Activated CD4-positive, alpha-beta T cell treated with anti-CD3 and anti-CD28 coated beads, Interleukin-10, Interleukin-2, amounts not matched to agents 100 ng/mL and 50 ng/mL, durations not matched to agents 16 hours and 8 hours (primary cell): ENCODE measurements at regions not wholly inside any gene's neighbourhood (a gene's known extent, or its start where the extent isn't known, plus 50 kb on each side); places are given as distances from the start of the nearest gene placed in this dataset.

Source experiments
- DNase-seq: peaks from one replicate; pipeline ENCODE4 v3.0.0-alpha.2; 2020

DNA sequence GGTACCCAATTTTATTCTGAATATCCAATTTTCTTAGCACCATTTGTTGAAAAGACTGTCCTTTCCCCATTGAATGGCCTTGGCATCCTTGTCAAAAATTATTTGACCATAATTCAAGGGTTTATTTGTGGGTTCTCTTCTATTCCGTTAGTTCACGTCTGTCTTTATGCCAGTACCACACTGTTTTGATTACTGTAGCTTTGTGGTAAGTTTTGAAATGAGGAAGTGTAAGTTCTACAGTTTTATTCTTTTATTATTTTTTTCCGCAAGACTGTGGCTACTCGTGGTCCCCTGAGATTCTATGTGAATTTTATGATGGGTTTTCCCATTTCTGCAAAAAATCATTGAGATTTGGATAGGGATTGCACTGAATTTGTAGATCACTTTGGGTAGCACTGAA lies 402.6 kb downstream of the PLK2 start:
- DNase-seq = no peak

DNA sequence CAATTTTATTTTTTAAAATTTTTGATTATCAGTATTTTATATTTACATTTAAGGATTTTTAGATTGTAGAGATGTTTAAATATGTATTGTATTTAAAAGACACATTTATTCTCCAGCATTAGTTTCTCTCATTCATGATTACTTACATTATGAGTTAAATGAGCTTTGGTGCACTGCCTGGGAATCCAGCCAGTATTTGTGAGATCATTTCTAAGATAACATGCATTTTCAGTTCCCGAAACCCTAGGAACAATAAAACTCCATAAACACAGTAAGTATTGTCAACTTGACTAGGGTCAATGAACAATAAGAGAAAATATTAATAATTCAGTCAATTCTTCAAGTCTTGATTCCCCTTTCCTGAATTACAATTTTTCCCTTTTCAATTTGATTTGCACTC lies 403.3 kb downstream of the PLK2 start:
- DNase-seq = no peak

DNA sequence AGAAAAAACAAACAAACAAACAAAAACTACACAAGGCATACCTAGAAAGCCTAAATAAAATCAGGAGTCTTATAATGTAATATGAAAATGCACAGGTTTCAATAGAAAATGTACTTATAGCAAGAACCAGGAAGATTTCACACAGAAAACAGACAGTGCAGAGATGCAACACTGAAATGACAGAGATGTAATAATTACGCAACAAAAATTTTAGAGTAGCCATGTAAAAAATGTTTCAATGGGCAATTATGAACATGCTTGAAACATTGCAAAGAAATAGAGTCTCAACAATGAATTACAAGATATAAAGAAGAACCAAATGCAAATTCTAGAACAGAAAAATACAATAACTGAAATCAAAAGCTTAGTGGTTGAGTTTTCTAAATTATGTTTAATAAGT lies 405.9 kb downstream of the PLK2 start:
- no peak for DNase-seq

DNA sequence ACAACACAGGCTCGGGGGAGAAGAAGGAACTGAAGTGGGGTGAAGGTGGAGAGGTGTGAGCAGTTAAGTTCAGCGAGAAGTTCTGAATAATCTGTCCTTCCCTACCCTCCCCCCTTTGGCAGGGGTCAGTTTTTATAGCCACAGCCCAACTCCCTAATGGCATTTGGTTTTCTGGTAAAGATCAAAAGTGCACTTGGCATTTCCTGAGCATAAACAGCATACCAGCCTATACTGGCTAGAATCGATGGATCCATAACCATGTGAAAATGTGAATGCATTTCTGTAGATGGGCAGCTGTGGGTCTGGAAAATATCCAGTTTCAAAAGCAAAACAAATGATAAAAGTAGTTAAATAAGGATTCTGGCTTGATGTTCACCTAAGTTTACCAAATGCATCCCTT lies 410.9 kb downstream of the PLK2 start:
- no peak for DNase-seq

DNA sequence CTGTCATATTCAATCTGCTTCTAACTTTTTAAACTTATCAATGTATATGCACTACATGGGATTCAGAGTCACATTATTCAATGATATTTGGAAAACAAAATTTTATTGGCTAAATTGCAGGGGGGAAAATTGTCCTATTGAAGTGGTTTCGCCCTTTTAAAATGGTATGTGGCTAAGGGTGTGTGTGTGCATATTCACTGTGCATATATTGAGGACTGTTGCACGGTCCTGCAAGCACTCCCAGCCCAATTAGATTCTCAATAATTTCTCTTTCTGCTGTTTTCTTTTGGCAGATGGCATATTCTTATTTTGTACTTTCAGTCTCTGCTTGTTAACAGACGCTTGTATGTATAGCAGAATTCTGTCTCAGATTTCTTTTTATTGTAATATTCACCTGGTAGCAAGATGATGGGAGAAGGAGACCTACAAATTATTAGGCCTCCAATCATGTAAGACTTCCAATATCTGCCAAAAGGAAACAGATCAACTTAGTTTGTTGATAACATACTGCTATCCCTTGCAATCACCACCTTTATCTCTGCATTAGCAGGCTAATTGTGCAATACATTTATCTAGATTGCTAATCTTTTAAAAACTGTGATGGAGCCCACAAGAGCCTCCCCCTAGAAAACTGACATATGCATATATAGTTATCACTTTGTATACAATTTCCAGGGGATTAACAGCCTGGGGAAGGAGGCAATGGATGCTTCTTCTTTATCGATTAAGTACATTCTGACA lies 411.5 kb downstream of the PLK2 start:
- no peak for DNase-seq

DNA sequence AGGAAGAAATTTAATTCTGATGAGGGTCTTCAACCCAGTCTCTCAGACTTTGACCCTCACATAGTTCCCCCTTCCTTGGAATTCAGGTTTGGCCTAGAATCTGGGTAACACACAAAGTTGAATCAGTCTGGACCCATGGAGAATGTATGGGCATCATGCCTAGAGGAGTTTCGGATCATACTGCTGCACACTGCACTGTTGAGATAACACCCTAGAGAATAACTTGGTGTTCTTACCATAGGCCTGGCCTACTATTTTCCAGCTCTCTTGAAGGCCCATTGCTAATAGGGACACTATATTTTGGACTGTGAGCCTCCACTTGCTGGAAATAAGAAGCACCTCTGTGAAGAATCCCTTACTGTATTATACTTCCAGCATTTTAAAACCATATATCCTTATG lies 413.5 kb downstream of the PLK2 start:
- DNase-seq = no peak

DNA sequence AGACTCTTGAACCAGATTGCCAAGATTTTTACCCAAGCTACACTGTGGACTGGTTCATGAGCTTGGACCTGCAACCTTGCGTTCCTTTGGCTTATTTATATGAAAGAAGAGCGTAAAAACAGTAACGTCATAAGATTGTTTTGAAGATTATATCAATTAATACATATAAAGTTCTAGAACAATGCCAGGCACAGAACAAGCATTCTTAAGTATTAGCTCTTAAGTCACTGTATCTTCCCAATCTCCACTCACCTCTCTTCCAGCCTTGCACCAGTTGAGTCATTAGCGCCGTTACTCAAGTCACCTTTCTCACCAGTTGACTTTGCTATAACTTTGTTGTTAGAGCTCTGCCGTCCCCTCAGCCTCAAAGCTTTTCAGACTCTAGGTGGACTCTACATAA lies 415.7 kb downstream of the PLK2 start:
- no peak for DNase-seq

DNA sequence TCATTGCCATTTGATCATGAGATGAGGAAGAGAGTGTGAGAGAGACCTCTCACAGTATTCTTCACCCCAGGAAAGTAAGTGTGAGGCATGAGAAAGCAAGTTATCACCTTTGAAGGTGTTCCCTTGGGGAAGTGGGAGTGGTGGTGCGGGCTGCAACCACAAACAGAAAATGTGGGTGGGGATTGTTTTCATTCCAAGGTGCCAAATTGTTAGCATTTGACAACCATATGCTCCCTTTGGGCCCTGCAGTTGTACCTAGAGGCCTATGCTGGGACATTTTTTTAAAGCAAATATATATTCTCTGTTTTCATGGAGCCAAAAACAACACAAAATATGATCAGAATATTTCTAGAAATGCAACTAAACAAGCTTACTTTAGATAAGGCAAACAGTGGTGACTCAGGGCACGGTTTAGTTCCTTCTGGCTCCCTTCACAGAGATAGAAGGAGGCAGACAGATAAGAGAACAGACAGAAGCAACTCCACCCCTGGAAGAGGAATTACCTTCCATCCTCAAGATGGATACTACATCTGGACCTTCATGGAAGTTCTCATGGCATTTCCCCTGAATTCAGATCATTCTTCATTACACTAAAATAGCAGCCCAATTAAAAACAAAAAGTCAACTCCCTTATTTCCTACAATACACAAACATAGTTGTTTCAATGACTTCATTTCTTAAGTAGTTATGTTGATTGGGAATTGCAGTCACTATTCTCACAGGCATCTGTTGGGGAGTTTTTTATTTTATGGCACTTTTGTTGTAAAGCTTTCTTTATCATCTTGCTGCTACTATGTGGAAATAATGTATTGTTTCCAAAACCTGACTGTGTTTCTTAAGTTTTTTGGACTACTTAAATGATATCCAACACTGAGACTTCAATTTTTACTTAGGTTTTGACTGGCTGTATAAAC lies 416.6 kb downstream of the PLK2 start:
- DNase-seq = no peak

DNA sequence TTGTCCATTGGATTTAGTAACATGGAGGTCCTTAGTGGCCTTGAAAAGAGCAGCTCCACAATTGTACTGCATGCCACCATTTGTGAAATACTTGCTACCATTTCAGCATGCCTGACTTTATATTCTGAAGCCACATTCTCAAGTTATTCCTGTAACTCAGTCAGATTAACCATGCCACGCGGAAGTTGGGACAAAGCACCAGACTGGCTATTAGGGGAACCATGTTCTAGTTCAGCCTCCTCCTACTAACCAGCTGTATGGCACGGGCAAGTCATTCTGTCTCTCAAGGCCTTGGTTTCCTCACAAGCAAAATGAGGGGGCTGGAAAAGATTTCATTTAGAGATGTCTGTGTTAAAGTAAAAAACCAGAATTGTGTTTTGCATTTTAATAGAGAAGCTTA lies 418.0 kb downstream of the PLK2 start:
- DNase-seq = no peak

DNA sequence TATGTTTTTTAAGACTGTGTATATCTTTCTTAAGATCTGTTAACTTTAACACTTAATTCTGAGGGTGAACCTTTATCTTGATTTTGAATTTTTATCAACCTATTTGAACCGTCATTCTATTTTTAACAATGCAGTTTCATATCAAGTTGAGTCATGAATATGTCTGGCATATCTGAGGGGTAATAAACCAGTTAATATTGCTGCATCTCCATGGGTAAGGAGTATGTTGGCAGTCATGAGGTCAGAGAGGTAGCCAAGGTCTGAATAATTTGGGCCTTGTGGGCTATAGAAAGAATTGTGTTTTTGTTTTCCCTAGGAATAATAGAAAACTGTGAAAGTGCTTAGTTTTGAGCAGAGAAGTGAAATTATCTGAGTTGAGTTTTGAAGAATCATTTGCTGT lies 419.0 kb downstream of the PLK2 start:
- no peak for DNase-seq

DNA sequence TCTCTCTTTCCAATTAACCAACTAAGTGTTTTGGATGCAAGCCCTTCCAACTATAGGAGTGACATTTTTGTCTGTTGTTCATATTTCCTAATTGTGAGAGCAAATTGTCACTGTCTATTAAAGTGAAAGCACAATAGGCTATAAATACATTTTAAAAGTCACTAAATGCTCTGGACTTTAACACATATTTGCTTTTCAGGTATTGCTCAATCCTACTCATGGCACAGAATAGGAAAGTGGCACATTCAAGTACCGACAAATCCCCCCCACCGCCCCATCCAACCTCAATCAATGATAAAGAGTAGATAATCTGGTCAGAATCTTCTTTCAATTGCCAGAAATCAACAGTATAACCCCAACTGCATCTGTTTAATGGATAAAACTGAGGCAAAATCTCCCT lies 419.8 kb downstream of the PLK2 start:
- DNase-seq = no peak

DNA sequence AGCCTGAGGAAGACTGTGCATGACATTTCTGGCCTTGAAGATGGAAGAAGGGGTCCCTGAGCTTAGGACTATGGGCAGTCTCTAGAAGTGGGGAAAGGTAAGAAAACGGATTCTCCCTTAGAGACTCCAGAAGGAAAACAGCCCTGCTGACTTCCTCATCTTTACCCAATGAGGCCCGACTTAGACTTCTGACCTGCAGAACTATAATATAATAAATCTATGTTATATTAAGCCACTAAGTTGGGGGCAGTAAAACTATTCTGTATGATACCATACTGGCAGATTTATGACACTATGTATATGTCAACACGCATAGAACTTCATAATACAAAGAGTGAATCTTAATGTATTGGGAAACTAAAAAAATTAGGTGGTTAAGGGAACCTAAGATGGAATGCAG lies 422.0 kb downstream of the PLK2 start:
- DNase-seq = no peak

DNA sequence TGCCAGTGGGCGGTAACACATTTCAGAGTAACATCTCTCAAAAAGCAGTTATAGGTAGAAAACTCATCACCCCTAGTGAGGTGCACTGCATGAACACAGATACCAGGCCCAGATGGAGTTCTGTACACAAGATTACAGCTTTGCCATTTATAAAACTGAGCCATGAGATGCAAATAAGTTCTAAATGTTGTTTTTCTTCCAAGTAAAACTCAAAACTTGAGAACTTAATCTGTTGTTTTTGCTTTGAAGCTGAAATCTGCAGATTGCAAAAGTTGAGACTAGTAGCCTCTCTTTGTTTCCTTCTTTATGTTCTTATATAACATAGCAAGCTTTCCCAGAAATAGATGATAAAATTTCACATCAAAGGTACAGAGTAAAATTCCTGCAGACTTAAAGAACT lies 434.1 kb downstream of the PLK2 start:
- no peak for DNase-seq

DNA sequence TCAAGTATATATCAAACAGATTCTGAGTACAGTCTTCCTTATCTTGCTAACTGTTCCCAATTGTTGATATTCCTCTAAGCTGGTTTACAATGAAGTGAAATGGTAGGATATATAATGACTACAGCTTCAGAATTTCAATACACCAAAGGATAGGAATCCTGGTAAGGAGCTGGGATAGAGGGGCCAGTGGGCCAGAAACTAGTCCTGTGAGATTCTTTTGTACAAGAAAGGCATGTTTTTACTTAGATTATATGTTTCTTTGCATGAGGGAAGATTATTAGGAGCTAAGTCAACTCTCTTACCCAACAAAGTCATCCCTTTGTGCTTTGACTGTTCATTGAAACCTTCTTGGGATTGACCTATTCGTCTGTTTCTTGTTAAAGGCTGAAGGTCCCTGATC lies 435.7 kb downstream of the PLK2 start:
- DNase-seq = no peak

DNA sequence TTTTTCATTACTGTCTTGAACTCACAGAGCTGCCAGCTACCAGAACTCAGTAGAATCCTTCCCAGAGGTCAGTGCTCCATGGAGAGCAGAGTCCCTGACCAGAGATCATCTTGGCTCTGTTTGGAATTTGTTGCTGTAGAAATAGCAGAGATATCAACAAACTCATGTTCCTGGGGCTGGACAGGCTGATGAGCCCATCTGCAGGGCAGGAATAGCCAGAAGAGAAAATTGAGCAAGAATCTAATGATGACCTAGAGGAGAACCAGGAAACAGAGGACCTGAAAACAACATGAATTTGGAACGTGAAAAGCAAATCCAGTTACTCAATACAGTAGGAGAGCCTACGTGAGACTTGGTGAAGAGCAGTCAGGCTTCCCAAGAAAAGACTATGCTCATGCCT lies 437.8 kb downstream of the PLK2 start:
- no peak for DNase-seq

DNA sequence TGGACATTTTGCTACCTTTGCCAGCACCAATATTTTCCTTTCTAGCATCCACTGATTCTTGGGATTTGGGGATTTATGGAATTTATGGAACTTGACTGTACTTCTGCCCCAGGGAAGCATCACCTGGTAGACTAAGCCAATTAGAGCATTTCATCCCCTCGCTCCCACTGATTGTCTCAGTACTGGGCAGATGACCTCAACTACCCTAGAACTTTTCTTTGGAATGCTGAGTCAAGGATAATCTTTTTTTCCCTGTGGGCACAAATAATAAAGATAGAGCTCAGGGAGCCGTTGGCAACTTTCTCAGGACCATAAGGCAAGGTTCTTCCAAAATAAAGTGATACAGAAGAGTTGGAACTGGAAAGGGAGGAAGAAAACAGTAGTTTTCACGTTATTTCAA lies 438.4 kb downstream of the PLK2 start:
- DNase-seq = no peak

DNA sequence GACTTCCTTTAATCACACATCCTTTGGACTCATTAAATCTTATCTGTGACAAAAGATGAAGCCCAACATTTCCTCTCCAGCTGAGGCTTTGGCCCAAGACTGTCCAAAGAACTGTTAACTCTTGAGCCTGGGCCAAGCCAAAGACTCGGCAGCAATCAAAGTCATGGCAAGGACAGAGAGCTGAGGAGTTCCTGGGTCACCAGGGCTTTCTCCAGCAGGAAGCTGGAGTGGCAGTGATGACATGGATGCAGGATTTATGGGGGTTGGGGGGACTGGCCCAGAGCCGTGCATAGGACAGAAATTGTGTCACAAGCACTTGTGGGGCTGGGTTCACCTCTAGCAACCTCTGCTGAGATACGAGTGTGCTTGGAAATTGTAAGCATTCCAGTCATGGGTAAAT lies 440.3 kb downstream of the PLK2 start:
- DNase-seq = no peak

DNA sequence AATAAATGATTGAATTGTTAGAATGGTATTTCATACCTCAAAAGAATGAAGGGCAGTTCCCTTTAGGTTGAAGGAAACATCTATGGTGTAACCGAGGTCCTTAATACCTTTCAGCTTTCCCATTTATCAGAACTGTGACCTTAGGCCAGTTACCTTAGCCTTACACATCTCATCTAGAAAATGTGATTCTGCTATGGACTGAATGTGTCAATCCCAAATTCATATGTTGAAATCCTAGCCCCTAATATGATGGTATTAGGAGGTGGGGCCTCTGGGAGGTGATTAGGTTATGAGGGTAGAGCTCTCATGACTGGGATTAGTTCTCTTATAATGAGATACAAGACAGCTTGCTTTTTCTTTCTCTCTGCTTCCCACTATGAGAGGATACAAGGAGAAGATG lies 441.9 kb downstream of the PLK2 start:
- DNase-seq = no peak

DNA sequence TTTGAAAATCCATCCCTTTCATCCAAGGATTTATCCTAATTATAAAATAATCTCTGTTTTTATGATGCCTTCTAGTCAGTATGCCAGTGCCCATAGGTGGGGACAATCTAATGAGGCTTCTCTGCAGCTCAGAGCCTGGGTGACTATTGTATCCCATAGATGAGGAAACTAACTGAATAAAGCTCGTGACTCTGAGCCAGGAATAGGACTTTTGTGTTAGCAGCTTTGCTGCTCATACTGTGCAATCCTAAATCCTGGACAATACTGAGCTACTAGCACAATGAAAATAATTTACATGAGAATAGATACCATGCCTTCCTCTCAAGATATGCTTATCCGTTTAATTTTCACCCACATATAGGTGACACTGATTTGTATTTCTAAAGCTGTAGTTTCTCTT lies 443.0 kb downstream of the PLK2 start:
- no peak for DNase-seq

DNA sequence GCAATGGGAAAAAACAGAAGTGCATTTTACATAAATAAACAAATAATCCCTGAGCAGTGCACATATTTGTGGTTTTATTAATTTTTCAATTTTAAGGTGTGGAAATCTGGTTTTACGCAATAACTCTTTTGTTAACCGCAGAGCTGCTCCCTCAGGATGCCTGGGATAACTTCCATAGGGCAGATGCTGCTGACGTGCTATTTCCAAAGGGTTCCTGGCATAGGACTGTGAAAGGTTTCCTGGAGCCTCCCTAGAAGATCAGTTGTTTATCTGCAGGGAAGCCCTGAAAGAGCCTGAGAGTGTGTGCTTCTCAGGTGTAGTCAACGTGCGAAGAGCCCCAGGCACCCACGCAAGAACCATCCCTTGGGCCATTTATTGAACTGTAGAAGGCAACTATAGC lies 443.5 kb downstream of the PLK2 start:
- DNase-seq = no peak

DNA sequence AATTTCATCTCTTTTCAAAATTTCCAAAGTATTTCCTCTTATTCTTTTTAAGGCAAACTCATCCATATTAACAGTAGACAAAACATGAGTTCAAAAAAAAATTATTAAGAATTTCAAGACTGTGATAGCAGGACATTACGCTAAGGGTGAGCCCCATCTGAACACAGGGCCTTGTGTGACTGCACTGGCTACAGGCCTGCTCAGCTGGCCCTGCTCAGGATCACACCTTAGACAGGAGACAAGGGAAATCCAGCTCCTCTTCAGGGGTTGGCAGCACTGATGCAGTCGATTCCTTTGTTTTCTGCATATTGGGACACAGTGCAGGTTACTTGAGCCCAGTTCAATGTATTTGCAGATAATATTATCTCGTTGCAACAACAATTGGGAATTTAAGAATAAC lies 444.7 kb downstream of the PLK2 start:
- DNase-seq = no peak

DNA sequence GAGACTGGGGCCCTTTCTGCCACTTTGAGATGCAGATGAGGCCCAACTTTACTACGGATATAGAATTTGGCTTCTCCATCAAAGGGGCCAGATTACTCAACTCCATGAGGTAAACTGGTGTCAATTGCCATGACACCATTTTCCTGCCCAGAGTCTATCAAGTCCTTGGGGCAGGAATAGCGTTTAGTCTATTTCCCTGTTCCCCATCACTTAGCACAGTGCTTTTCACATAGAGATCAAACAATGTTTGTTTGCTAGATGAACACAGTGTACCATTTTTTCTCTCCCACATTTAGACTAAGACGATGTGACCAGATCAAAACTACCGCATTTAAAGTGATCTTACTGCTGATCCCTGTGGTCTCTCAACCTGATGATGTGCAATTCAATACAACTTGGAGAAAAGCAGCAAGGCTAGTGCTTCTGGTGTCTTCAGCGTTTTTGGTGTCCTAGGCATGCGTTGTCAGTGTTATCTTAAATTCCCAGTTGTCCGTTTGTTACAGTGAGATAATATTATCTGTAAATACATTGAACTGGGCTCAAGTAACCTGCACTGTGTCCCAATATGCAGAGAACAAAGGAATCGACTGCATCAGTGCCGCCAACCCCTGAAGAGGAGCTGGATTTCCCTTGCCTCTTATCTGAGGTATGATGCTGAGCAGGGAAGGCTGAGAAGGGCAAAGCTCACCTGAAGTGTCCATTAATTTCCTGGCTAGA lies 446.2 kb downstream of the PLK2 start:
- DNase-seq = no peak

DNA sequence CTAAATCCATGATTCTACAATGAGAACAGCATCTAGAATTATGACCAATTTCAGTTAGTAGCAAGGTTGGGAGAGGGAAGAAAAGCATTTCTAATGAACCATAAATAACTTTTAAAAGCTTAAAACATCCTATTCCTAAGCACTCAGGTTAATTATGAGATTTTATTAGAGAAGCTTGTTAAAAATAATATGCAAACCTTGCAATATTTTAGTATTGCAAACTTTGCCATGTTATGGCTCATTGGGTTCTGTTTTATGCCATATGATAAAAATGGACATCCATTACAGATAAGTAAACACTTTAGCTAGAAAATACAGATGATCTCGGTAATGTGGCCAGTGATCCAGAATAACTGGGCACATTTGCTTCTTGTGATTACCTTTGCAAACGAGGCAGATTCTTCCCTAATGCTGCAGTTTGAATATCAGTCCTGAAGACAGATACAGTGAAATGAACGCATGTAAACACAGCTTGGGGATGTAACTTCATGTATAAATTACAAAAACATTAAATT lies 447.0 kb downstream of the PLK2 start:
- no peak for DNase-seq

DNA sequence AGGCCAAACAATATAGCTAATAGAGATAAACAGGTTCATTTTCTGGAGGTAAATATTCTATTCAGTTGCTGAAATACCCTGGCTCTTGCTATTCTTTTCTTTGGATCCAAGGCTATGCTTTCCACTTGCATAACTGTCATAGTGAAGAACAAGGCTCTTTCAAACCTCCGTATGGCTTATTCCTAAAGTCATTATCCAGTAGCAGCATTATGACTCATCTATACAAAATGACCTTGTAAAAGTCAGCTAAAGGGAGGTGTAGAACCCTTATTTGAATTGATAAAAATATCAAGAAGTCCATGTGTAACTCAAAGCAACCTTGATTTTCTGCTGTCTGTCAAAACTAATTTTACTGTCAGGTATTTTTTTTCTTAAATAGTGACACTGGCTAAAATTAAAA lies 447.8 kb downstream of the PLK2 start:
- no peak for DNase-seq
